Panc1 (cell line): ENCODE measurements at regions not wholly inside any gene's neighbourhood (a gene's known extent, or its start where the extent isn't known, plus 50 kb on each side); places are given as distances from the start of the nearest gene placed in this dataset.

Source experiments
- CTCF ChIP-seq: fragments of 450-650 bp; IDR thresholded peaks from 2 replicates; pipeline ENCODE4 v1.5.1; 2017; ENCODE audit warnings: mild to moderate bottlenecking
- POLR2AphosphoS5 ChIP-seq: IDR thresholded peaks from 2 replicates; pipeline ENCODE4 v1.6.1; 2012; ENCODE audit warnings: mild to moderate bottlenecking, low read depth, low read length, moderate library complexity
- REST ChIP-seq, 2 experiments: IDR thresholded peaks; 2 replicates each; pipeline ENCODE4 v1.6.1; 2011 to 2012; ENCODE audit warnings: low read depth in 2 of 2, control low read depth in 1 of 2, low read length in 1 of 2, mild to moderate bottlenecking in 1 of 2, moderate library complexity in 1 of 2; ENCODE audit not compliant: insufficient read depth in 1 of 2
- SIN3A ChIP-seq: IDR thresholded peaks from 2 replicates; pipeline ENCODE4 v1.6.1; 2012; ENCODE audit warnings: low read depth, mild to moderate bottlenecking, low read length, moderate library complexity, borderline replicate concordance; ENCODE audit not compliant: insufficient read depth
- TCF7L2 ChIP-seq: IDR thresholded peaks from 2 replicates; pipeline ENCODE4 v1.6.1; 2011; ENCODE audit warnings: mild to moderate bottlenecking, low read depth, low read length, inconsistent platforms

GRCh38 chr18:73153271-73153670 lies 285.5 kb upstream of the NETO1 start:
- no peak for TF ChIP-seq CTCF
- no peak for TF ChIP-seq REST (IDR thresholded peaks at IDR 0.05; ENCODE audit: insufficient read depth in 1 of 2, low read depth in 2 of 2, low read length in 1 of 2)
- TF ChIP-seq POLR2AphosphoS5, result no peak
- no peak for TF ChIP-seq TCF7L2
- TF ChIP-seq SIN3A, result no peak
